T-cell (primary cell): ENCODE measurements at regions not wholly inside any gene's neighbourhood (a gene's known extent, or its start where the extent isn't known, plus 50 kb on each side); places are given as distances from the start of the nearest gene placed in this dataset.

Source experiments
- ATAC-seq, 4 experiments: fragments of 200-7000 bp in 3 of 4; fragments of 150-1000 bp in 1 of 4; cut with Tn5 transposase; replicated peaks in 1 of 4; 1 replicate in 3 of 4; 2 replicates in 1 of 4; pipeline ENCODE4 v1.10.0; 2021; ENCODE audit warnings: moderate library complexity in 3 of 4, mild to moderate bottlenecking in 2 of 4, moderate number of reproducible peaks in 1 of 4
- CTCF ChIA-PET, 2 donors: fragments of 300-600 bp; sonication (Branson Sonifier 250); formaldehyde crosslinking; loops; one replicate each; lab custom pipeline; 2022; ENCODE audit warnings: antibody characterized with exemption in 2 of 2; lab: Charles Lee
- POLR2A ChIA-PET, 2 donors: fragments of 300-600 bp; sonication (Branson Sonifier 250); formaldehyde crosslinking; loops; one replicate each; lab custom pipeline; 2022; ENCODE audit warnings: antibody characterized with exemption in 2 of 2; lab: Charles Lee
- DNase-seq, 35 experiments: peaks; one replicate each; pipeline versions ENCODE4 v3.0.0 to v3.0.0-alpha.2; 2013 to 2023
- H3K27ac ChIP-seq: one replicate; pipeline ENCODE4 v1.5.1; 2013; ENCODE audit warnings: low read length
- H3K27me3 ChIP-seq, 2 experiments: replicated peaks in 1 of 2; 1 replicate in 1 of 2; 2 replicates in 1 of 2; pipeline versions ENCODE4 v1.6.1 to v1.7.0; 2013; ENCODE audit warnings: low read length in 1 of 2, mixed read lengths in 1 of 2; ENCODE audit not compliant: control insufficient read depth in 2 of 2, insufficient read depth in 2 of 2; ENCODE audit errors: extremely low read depth in 1 of 2
- H3K36me3 ChIP-seq, 2 donors: 1 replicate in 1 of 2; 2 replicates in 1 of 2; pipeline versions ENCODE4 v1.6.1 to v1.7.0; 2013; ENCODE audit warnings: low read length in 1 of 2; ENCODE audit not compliant: control insufficient read depth in 2 of 2, insufficient read depth in 1 of 2; ENCODE audit errors: extremely low read depth in 1 of 2
- H3K4me1 ChIP-seq, 2 experiments: 1 replicate in 1 of 2; 2 replicates in 1 of 2; pipeline versions ENCODE4 v1.6.1 to v1.7.0; 2013; ENCODE audit warnings: low read length in 2 of 2, mixed read lengths in 1 of 2; ENCODE audit not compliant: insufficient read depth in 2 of 2, control insufficient read depth in 1 of 2; ENCODE audit errors: extremely low read depth in 1 of 2
- H3K4me3 ChIP-seq, 2 donors: 1 replicate in 1 of 2; 2 replicates in 1 of 2; pipeline versions ENCODE4 v1.5.1 to v1.7.0; 2013; ENCODE audit warnings: mild to moderate bottlenecking in 2 of 2, low read length in 1 of 2, moderate library complexity in 1 of 2; ENCODE audit not compliant: control insufficient read depth in 1 of 2; ENCODE audit errors: extremely low read depth in 1 of 2
- H3K9me3 ChIP-seq: 2 replicates; pipeline ENCODE4 v1.7.0; 2013
- H3K27ac Mint-ChIP-seq, 2 donors: one replicate each; pipeline ENCODE4 v1.8.0; 2020 to 2021; ENCODE audit warnings: mild to moderate bottlenecking in 2 of 2, mixed read lengths in 2 of 2
- H3K27me3 Mint-ChIP-seq, 2 donors: one replicate each; pipeline ENCODE4 v1.8.0; 2021 to 2022; ENCODE audit warnings: mixed read lengths in 2 of 2
- H3K36me3 Mint-ChIP-seq: one replicate; pipeline ENCODE4 v1.8.0; 2021; ENCODE audit warnings: mixed read lengths
- H3K4me1 Mint-ChIP-seq, 3 donors: one replicate each; pipeline ENCODE4 v1.8.0; 2020 to 2022; ENCODE audit warnings: mixed read lengths in 3 of 3, mild to moderate bottlenecking in 1 of 3
- H3K4me3 Mint-ChIP-seq, 3 donors: one replicate each; pipeline ENCODE4 v1.8.0; 2020 to 2022; ENCODE audit warnings: mild to moderate bottlenecking in 3 of 3, mixed read lengths in 3 of 3, moderate library complexity in 3 of 3
- H3K9me3 Mint-ChIP-seq, 3 donors: one replicate each; pipeline ENCODE4 v1.8.0; 2020 to 2022; ENCODE audit warnings: mixed read lengths in 3 of 3
- WGBS: methylation state at CpG from one replicate; pipeline ENCODE4 v1.1.5; 2013; ENCODE audit warnings: missing lambda C conversion rate; ENCODE audit not compliant: insufficient coverage; 5-methylcytosine and 5-hydroxymethylcytosine counted together

- H3K4me1 ChIP-seq, result no peaks in the 10 kb centered on the region
- no peak overlapping the region for H3K4me3 ChIP-seq
- no peak overlapping the region for H3K27ac ChIP-seq
- H3K27me3 Mint-ChIP-seq, result no peaks in the 10 kb centered on the region
- H3K9me3 ChIP-seq, result no peaks in the 10 kb centered on the region
- H3K4me1 Mint-ChIP-seq, result no peaks in the 10 kb centered on the region
- ChIA-PET CTCF (interaction anchor here in 1 of 2 donors (0.7 kb wide), 1 partner anchor 1986 kb away, joined by 3 read pairs; no protein-coding TSS in a partner anchor), POLR2A (interaction anchor here in 1 of 2 donors (0.5 kb wide), 1 partner anchor 66 kb away, joined by 3 read pairs; no protein-coding TSS in a partner anchor)
- no peak for DNase-seq
- no peak overlapping the region for H3K4me3 Mint-ChIP-seq
- no peaks in the 10 kb centered on the region for H3K36me3 ChIP-seq
- H3K27me3 ChIP-seq, result no peaks in the 10 kb centered on the region
- no peak for ATAC-seq
- H3K9me3 Mint-ChIP-seq, result peaks cover 4 to 17% (median 13%) of the 10 kb centered on the region in 3 donors
- H3K27ac Mint-ChIP-seq, result no peak overlapping the region
- WGBS, result no CpG with 5 or more reads among the region's 1 CpG
- H3K36me3 Mint-ChIP-seq, result no peaks in the 10 kb centered on the region
Observed at GRCh38 chr6:145483191-145483996, 251.9 kb downstream of the EPM2A start.

DNA sequence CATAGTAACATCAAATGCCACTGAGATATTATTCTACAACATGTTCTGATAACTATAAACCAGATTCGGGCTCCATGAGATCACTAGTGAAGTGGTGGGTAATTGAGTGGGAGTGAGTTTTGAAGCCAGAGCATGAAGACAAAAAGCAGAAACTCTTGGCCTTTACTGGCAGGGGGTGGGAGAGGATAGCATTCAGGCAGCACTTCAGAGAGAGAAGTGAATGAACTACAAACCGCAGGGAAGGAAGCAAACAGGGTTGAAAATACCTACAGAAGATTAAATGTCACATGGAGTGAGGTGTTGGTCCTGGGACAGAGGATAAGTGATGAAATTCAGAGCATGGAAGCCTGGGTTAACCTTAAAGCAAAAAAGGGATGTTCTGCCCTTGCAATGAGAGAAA, 250.0 kb downstream of the EPM2A start:
- Mint-ChIP-seq H3K4me3 (no peak overlapping the region), H3K27ac (no peak overlapping the region), H3K9me3 (peaks cover 0 to 17% (median 3%) of the 10 kb centered on the region in 3 donors), H3K36me3 (no peaks in the 10 kb centered on the region), H3K4me1 (no peaks in the 10 kb centered on the region), H3K27me3 (no peaks in the 10 kb centered on the region)
- POLR2A ChIA-PET, result no interaction called here
- Histone ChIP-seq H3K27ac (no peak overlapping the region), H3K4me1 (no peaks in the 10 kb centered on the region), H3K36me3 (no peaks in the 10 kb centered on the region), H3K4me3 (no peak overlapping the region), H3K27me3 (no peaks in the 10 kb centered on the region), H3K9me3 (no peaks in the 10 kb centered on the region)
- WGBS, result 29% methylated on average over 1 of the region's 2 CpGs
- CTCF ChIA-PET, result no interaction called here
- ATAC-seq, result no peak
- no peak for DNase-seq

- Mint-ChIP-seq H3K27me3 (no peaks in the 10 kb centered on the region), H3K4me3 (no peak overlapping the region), H3K4me1 (no peaks in the 10 kb centered on the region), H3K9me3 (peaks cover 0 to 17% (median 0%) of the 10 kb centered on the region in 3 donors), H3K27ac (no peak overlapping the region), H3K36me3 (no peaks in the 10 kb centered on the region)
- Histone ChIP-seq H3K27me3 (no peaks in the 10 kb centered on the region), H3K9me3 (no peaks in the 10 kb centered on the region), H3K4me1 (no peaks in the 10 kb centered on the region), H3K27ac (no peak overlapping the region), H3K36me3 (no peaks in the 10 kb centered on the region), H3K4me3 (no peak overlapping the region)
- WGBS, result no CpG with 5 or more reads among the region's 3 CpGs
- DNase-seq, result no peak
- POLR2A ChIA-PET, result no interaction called here
- CTCF ChIA-PET, result no interaction called here
- no peak for ATAC-seq
Observed at GRCh38 chr6:145486306-145486705, 249.0 kb downstream of the EPM2A start.

DNA sequence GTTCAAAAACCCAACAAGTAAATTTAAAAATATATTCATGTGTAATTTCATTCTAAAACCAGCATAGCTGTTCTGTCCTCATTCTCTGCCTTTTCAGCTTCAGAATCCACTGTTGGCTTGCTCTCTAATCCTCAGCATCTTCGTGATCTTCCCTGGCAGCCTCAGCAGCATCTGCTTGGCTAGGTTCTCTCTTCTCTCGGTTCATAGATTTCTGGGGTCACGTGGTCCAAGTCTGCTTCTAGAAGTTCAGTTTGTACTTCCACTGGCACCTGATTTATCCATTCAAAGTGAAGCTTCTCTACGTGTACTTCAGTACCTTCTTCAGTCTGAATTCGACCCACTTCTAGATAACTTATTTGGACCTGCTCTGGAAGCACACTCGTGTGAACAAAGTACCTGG, 245.7 kb downstream of the EPM2A start:
- H3K9me3 ChIP-seq, result no peaks in the 10 kb centered on the region
- Mint-ChIP-seq H3K36me3 (no peaks in the 10 kb centered on the region), H3K27me3 (no peaks in the 10 kb centered on the region), H3K9me3 (peaks cover 1 to 23% (median 7%) of the 10 kb centered on the region in 3 donors), H3K4me1 (no peaks in the 10 kb centered on the region), H3K27ac (no peak overlapping the region), H3K4me3 (no peak overlapping the region)
- no peaks in the 10 kb centered on the region for H3K27me3 ChIP-seq
- H3K36me3 ChIP-seq, result no peaks in the 10 kb centered on the region
- no peak overlapping the region for H3K4me3 ChIP-seq
- CTCF ChIA-PET, result no interaction called here
- H3K4me1 ChIP-seq, result no peaks in the 10 kb centered on the region
- H3K27ac ChIP-seq, result no peak overlapping the region
- ATAC-seq (no peak), DNase-seq (no peak)
- WGBS, result 77% methylated on average over 6 of the region's 6 CpGs
- POLR2A ChIA-PET, result no interaction called here

DNA sequence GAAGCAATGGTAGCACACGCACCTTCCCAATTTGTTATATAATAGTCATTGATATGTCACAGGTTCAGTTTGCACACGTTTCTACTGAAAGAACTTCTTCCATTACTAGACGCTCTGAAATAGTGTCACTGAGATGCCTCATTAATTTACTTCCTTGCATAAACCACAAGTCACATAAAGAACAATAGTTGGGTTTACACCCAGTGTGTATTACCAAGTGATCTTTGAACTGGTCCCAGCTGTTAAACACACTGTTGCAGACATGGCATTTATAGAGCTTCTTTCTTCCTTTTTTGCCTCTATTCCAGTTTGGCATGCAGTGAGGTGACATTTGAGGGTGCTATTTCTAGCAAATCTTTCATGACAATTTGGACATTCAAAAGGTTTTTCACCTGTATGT, 245.3 kb downstream of the EPM2A start:
- no peak for ATAC-seq
- ChIA-PET CTCF (no interaction called here), POLR2A (no interaction called here)
- no peak overlapping the region for H3K27ac Mint-ChIP-seq
- DNase-seq, result no peak
- Histone ChIP-seq H3K27me3 (no peaks in the 10 kb centered on the region), H3K4me3 (no peak overlapping the region), H3K36me3 (no peaks in the 10 kb centered on the region), H3K4me1 (no peaks in the 10 kb centered on the region), H3K9me3 (no peaks in the 10 kb centered on the region), H3K27ac (no peak overlapping the region)
- no peaks in the 10 kb centered on the region for H3K36me3 Mint-ChIP-seq
- H3K27me3 Mint-ChIP-seq, result no peaks in the 10 kb centered on the region
- no peak overlapping the region for H3K4me3 Mint-ChIP-seq
- WGBS, result 80% methylated on average over 1 of the region's 3 CpGs
- peaks cover 3 to 21% (median 7%) of the 10 kb centered on the region in 3 donors for H3K9me3 Mint-ChIP-seq
- H3K4me1 Mint-ChIP-seq, result no peaks in the 10 kb centered on the region

DNA sequence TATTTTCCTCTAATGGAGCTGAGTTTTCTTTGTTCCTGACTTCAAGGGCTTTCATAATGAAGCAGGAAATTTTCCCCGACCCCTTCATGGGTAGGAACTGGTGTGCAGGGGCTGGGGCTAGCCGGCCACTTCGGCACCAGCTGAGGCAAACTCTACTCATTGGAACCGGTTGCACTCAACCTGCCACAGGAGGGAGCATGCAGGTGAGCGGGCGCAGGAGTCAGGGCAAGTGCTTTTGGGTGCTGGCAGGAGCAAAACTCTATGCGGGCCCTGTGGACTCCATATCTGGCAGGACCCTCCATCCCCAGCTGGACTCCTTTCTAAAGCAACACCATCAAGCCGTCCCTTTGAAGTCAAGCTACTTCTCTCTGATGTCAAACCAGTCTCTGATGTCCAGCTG, 244.2 kb downstream of the EPM2A start:
- H3K4me3 Mint-ChIP-seq, result no peak overlapping the region
- ChIA-PET POLR2A (no interaction called here), CTCF (no interaction called here)
- ATAC-seq (no peak), DNase-seq (no peak)
- H3K27ac ChIP-seq, result no peak overlapping the region
- no peaks in the 10 kb centered on the region for H3K36me3 Mint-ChIP-seq
- H3K4me1 Mint-ChIP-seq, result no peaks in the 10 kb centered on the region
- H3K4me1 ChIP-seq, result no peaks in the 10 kb centered on the region
- 70% methylated on average over 7 of the region's 8 CpGs for WGBS
- no peaks in the 10 kb centered on the region for H3K27me3 ChIP-seq
- H3K27me3 Mint-ChIP-seq, result no peaks in the 10 kb centered on the region
- H3K9me3 Mint-ChIP-seq, result peaks cover 6 to 19% (median 10%) of the 10 kb centered on the region in 3 donors
- H3K36me3 ChIP-seq, result no peaks in the 10 kb centered on the region
- no peak overlapping the region for H3K4me3 ChIP-seq
- H3K27ac Mint-ChIP-seq, result no peak overlapping the region
- H3K9me3 ChIP-seq, result no peaks in the 10 kb centered on the region
